Muscle of arm (tissue), 1 donor: ENCODE measurements at regions not wholly inside any gene's neighbourhood (a gene's known extent, or its start where the extent isn't known, plus 50 kb on each side); places are given as distances from the start of the nearest gene placed in this dataset.

Experiments
- DNase-seq: peaks from one replicate; pipeline ENCODE4 v3.0.0-alpha.2; 2013

DNA sequence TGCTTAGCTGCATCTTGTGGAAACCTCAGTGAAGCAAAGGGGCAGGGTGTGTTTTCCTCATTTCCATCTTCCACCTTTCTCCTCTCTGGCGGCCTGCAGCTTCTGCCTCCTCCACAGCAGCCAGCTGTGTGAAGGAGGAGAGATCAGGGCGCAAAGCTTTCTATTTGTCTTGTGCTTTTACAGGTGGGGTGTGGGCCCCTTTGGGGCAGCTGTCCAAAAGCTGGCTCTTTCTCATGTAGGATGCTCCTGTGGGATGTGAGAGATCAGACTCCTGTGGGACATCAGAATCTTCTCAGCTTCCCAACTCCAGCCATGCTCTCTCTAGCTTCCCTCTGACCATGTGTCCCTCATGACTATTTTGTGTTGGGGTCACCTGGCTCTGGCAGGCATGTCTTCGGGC, 227.1 kb downstream of the MID1 start:
- no peak for DNase-seq

DNA sequence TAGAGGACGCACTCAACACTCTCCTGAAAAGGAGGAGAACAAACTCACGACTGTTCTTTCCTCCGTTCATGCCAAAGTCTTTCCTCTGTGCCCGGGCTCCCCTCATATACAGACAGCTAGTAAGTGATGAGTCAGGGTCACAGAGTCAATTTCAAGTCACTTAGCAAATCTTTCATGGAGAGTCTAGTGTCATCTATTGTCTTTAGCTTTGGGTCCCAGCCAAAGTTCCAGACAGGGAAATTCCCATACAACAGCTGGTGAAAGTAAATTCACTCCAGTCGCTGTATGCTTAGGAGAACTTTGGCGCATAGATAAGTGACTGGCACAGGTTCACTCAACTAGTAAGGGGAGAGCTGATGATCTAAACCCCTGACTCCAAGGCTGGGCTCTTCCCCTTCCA, 226.5 kb downstream of the MID1 start:
- DNase-seq: no peak

DNA sequence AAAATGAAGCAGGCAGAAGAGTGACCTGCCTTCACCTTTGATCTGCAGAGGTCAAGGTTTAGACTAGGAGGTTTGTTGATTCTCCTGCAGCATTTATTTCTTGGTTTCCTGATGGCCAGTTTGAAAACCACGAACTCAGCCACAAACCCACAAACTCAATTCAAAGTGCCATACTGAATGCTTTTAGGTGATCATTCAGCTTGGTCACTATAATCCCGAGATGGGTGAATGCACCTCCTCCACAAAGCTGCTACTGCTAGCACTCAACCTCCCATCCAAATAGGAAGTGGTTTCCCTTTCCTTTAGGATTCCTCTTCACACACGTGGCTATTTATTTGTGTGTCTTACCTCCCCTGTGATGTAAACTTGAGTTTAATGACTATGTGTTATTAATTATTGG, 225.2 kb downstream of the MID1 start:
- no peak for DNase-seq
